WERI-Rb-1 (cell line): ENCODE measurements at regions not wholly inside any gene's neighbourhood (a gene's known extent, or its start where the extent isn't known, plus 50 kb on each side); places are given as distances from the start of the nearest gene placed in this dataset.

ENCODE experiments used
- DNase-seq: peaks from one replicate; pipeline ENCODE4 v3.0.0-alpha.2; 2020
- H3K27ac ChIP-seq: fragments of 250-450 bp; sonication (Bioruptor Pico); 2 replicates; pipeline ENCODE4 v1.5.1; 2020; ENCODE audit warnings: mild to moderate bottlenecking, moderate library complexity
- H3K27me3 ChIP-seq: fragments of 250-450 bp; sonication (Bioruptor Pico); 2 replicates; pipeline ENCODE4 v1.5.1; 2021; ENCODE audit warnings: mild to moderate bottlenecking, low read depth, moderate library complexity; ENCODE audit not compliant: insufficient read depth, severe bottlenecking
- H3K36me3 ChIP-seq: fragments of 250-450 bp; sonication (Bioruptor Pico); 2 replicates; pipeline ENCODE4 v1.5.1; 2020; ENCODE audit warnings: mild to moderate bottlenecking, moderate library complexity
- H3K4me3 ChIP-seq: 2 replicates; pipeline ENCODE4 v1.5.1; 2011; ENCODE audit warnings: low read depth, mild to moderate bottlenecking, control low read depth, low read length
- H3K9me3 ChIP-seq: fragments of 250-450 bp; sonication (Bioruptor Pico); 2 replicates; pipeline ENCODE4 v1.5.1; 2021; ENCODE audit warnings: mild to moderate bottlenecking, moderate library complexity; ENCODE audit not compliant: severe bottlenecking
- CTCF ChIP-seq: IDR thresholded peaks from 2 replicates; pipeline ENCODE4 v1.5.1; 2011; ENCODE audit warnings: low read depth, mild to moderate bottlenecking, control low read depth, inconsistent platforms, low read length

GRCh38 chr3:159789742-159790635 lies 198.6 kb upstream of the IL12A start:
- TF ChIP-seq CTCF: no peak
- Histone ChIP-seq H3K4me3 (no peak overlapping the region), H3K36me3 (no peaks in the 10 kb centered on the region), H3K27me3 (no peaks in the 10 kb centered on the region), H3K27ac (no peak overlapping the region), H3K9me3 (no peaks in the 10 kb centered on the region)
- DNase-seq: no peak

DNA sequence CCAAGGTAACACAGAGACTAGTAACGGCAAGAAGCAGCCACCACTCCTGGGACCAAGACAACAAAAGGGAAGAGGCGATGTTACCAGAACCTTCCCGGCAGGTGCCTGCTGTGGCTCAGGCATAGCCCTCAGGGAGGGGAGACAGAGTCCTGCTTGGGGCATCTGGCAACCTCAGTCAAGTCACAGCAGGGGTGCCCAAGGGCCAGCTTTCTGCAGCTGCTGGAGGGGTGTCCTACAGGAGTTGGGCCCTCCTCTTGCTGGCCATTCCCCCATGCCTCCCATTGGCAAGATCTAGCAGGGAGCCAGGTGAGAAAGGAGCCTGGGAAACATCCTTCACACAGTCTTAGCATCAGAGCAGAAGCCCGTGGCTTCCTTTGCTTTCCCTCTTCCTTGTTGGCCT lies 197.3 kb upstream of the IL12A start:
- H3K4me3 ChIP-seq: no peak overlapping the region
- no peak overlapping the region for H3K27ac ChIP-seq
- no peak for DNase-seq

DNA sequence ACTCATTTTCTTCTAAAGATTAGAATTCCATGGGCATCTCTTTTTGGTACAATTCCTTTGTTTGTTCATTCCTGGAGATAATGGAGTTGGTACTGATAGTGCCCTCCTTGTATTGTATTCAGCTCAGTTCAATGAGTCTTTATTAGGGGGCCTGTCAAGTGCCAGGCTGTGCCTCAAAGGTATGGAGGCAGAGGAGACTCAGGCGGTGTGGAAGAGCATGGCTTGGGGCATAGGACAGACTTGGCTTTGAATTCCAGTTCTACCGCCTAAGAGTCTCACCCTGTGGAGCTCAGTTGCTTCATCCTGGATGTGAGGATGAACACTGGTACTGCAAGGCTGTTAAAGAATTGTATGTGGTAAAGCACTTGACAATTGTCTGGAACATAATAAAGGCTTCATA lies 196.6 kb upstream of the IL12A start:
- Histone ChIP-seq H3K36me3 (no peaks in the 10 kb centered on the region), H3K4me3 (no peak overlapping the region), H3K27ac (no peak overlapping the region), H3K27me3 (no peaks in the 10 kb centered on the region), H3K9me3 (no peaks in the 10 kb centered on the region)
- DNase-seq: no peak
- no peak for TF ChIP-seq CTCF

More for the DNA sequence above, 197.3 kb upstream of the IL12A start:
- Histone ChIP-seq H3K27me3 (no peaks in the 10 kb centered on the region), H3K9me3 (no peaks in the 10 kb centered on the region), H3K36me3 (no peaks in the 10 kb centered on the region)
- no peak for TF ChIP-seq CTCF

DNA sequence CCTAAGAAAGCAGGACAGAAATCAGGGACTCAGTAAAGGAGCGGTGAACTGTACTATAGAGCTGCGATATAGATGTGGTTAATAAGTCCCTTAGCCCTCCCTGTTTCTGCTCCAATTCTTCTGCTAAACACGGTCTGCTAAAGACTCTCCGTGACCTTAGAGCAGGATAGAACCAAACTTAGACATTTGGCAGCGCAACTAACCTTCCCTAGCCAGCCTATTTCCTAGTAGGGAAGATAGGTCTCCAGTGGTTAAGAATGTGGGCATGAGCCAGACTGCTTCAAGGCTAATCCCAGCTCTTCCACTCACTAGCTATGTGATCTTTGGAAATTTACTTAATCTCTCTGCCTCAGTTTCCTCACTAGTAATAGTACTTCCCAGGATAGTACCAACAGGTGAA lies 193.6 kb upstream of the IL12A start:
- no peaks in the 10 kb centered on the region for H3K9me3 ChIP-seq
- DNase-seq: no peak
- TF ChIP-seq CTCF: no peak
- no peaks in the 10 kb centered on the region for H3K27me3 ChIP-seq
- H3K4me3 ChIP-seq: no peak overlapping the region
- H3K27ac ChIP-seq: no peak overlapping the region
- no peaks in the 10 kb centered on the region for H3K36me3 ChIP-seq

DNA sequence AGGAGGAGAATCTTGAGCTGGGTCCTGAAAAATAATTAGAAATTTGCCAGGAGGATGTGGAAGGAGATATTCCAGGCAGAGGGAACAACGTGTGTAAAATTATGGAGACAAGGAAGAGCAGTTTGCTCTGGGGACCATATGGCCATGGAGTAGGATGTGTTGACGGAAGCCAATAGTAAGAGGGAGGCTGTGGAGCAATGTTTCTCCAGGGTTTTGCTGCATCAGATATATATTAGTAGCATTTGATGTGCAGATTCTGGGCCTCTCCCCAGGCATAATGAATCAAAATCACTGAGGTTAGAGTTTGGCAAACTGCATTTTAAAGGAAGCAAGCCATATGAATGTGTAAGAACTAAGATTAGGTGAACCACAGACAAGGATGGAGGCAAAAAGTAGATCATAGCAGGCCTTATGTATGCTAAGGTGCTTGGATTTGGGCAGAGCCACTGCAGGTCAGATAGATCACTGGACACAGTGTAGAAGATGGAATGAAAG lies 192.9 kb upstream of the IL12A start:
- TF ChIP-seq CTCF: no peak
- no peak for DNase-seq
- Histone ChIP-seq H3K4me3 (no peak overlapping the region), H3K36me3 (no peaks in the 10 kb centered on the region), H3K9me3 (no peaks in the 10 kb centered on the region), H3K27ac (no peak overlapping the region), H3K27me3 (no peaks in the 10 kb centered on the region)

DNA sequence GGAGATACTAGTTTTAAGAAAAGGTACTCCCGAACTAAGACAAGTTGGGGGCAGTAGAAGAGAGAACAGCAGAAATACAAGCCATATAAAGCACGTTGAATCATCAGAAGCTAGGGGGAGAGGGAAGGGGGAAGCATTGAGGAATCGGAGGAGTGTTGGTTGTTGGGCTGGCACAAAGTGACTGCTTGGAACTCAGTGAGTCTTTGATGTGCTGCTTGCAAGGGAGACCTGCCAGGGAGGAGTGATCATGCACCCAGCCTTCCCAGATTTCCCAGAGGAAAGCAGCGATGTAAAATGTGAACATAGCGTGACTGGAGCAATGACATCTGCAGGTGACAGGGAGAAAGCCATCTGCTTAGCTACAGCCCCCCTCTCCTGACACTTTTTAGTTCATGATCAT lies 192.4 kb upstream of the IL12A start:
- Histone ChIP-seq H3K27me3 (no peaks in the 10 kb centered on the region), H3K9me3 (no peaks in the 10 kb centered on the region), H3K4me3 (no peak overlapping the region), H3K36me3 (no peaks in the 10 kb centered on the region), H3K27ac (no peak overlapping the region)
- TF ChIP-seq CTCF: no peak
- no peak for DNase-seq
